ENCODE measurements at regions not wholly inside any gene's neighbourhood (a gene's known extent, or its start where the extent isn't known, plus 50 kb on each side); places are given as distances from the start of the nearest gene placed in this dataset.

- H3K27ac Mint-ChIP-seq: no peak overlapping the region
- no peaks in the 10 kb centered on the region for H3K9me3 Mint-ChIP-seq
- no peak for TF ChIP-seq CTCF (IDR thresholded peaks at IDR 0.05)
Observed at GRCh38 chr22:49636649-49637048, 191.0 kb downstream of the BRD1 start.

GRCh38 chr22:49636214-49636613 is 191.5 kb downstream of the BRD1 start:
- TF ChIP-seq CTCF (IDR thresholded peaks at IDR 0.05): no peak
- Histone ChIP-seq H3K27ac (ENCODE audit: low read length) (no peak overlapping the region), H3K4me1 (ENCODE audit: control insufficient read depth, insufficient read depth, low read length) (peaks cover 3% of the 10 kb centered on the region), H3K4me3 (ENCODE audit: low read length) (no peak overlapping the region), H3K27me3 (ENCODE audit: control insufficient read depth, insufficient read depth, low read length) (no peaks in the 10 kb centered on the region), H3K36me3 (ENCODE audit: control insufficient read depth, insufficient read depth, low read length) (no peaks in the 10 kb centered on the region), H3K9me3 (ENCODE audit: control insufficient read depth, insufficient read depth, low read length) (no peaks in the 10 kb centered on the region)
- Mint-ChIP-seq H3K27ac (no peak overlapping the region), H3K9me3 (no peaks in the 10 kb centered on the region), H3K4me3 (no peak overlapping the region), H3K27me3 (ENCODE audit: low read depth in 2 of 2) (no peaks in the 10 kb centered on the region), H3K36me3 (no peaks in the 10 kb centered on the region), H3K4me1 (peaks cover 0 to 22% of the 10 kb centered on the region in 2 donors)
- no peak for ATAC-seq
- WGBS (ENCODE audit: insufficient coverage): 91% methylated on average over 10 of the region's 10 CpGs
- DNase-seq: no peak
- intact Hi-C loops (cut with micrococcal nuclease): no loop called here

More at GRCh38 chr22:49636649-49637048, 191.0 kb downstream of the BRD1 start:
- no peak overlapping the region for H3K4me3 ChIP-seq (ENCODE audit: low read length)
- no peaks in the 10 kb centered on the region for H3K36me3 ChIP-seq (ENCODE audit: control insufficient read depth, insufficient read depth, low read length)
- no peak for ATAC-seq
- no peak for DNase-seq
- H3K4me1 ChIP-seq (ENCODE audit: control insufficient read depth, insufficient read depth, low read length): peaks cover 3% of the 10 kb centered on the region
- no peaks in the 10 kb centered on the region for H3K27me3 ChIP-seq (ENCODE audit: control insufficient read depth, insufficient read depth, low read length)
- intact Hi-C loops (cut with micrococcal nuclease): no loop called here
- 95% methylated on average over 17 of the region's 17 CpGs for WGBS (ENCODE audit: insufficient coverage)
- Mint-ChIP-seq H3K36me3 (no peaks in the 10 kb centered on the region), H3K4me3 (no peak overlapping the region), H3K4me1 (peaks cover 0 to 22% of the 10 kb centered on the region in 2 donors), H3K27me3 (ENCODE audit: low read depth in 2 of 2) (no peaks in the 10 kb centered on the region)
- H3K9me3 ChIP-seq (ENCODE audit: control insufficient read depth, insufficient read depth, low read length): no peaks in the 10 kb centered on the region
- no peak overlapping the region for H3K27ac ChIP-seq (ENCODE audit: low read length)

GRCh38 chr22:49634006-49634772 is 193.5 kb downstream of the BRD1 start:
- no peaks in the 10 kb centered on the region for H3K27me3 ChIP-seq (ENCODE audit: control insufficient read depth, insufficient read depth, low read length)
- DNase-seq: no peak
- no peak for ATAC-seq
- H3K4me1 ChIP-seq (ENCODE audit: control insufficient read depth, insufficient read depth, low read length): peaks cover 3% of the 10 kb centered on the region
- TF ChIP-seq CTCF (IDR thresholded peaks at IDR 0.05): no peak
- no peaks in the 10 kb centered on the region for H3K9me3 Mint-ChIP-seq
- intact Hi-C loops (cut with micrococcal nuclease): no loop called here
- no peaks in the 10 kb centered on the region for H3K36me3 ChIP-seq (ENCODE audit: control insufficient read depth, insufficient read depth, low read length)
- H3K4me3 ChIP-seq (ENCODE audit: low read length): no peak overlapping the region
- no peak overlapping the region for H3K27ac Mint-ChIP-seq
- no peaks in the 10 kb centered on the region for H3K27me3 Mint-ChIP-seq (ENCODE audit: low read depth in 2 of 2)
- no peaks in the 10 kb centered on the region for H3K36me3 Mint-ChIP-seq
- H3K4me1 Mint-ChIP-seq: peaks cover 0 to 20% of the 10 kb centered on the region in 2 donors
- no peak overlapping the region for H3K4me3 Mint-ChIP-seq
- 90% methylated on average over 16 of the region's 22 CpGs for WGBS (ENCODE audit: insufficient coverage)
- no peak overlapping the region for H3K27ac ChIP-seq (ENCODE audit: low read length)
- H3K9me3 ChIP-seq (ENCODE audit: control insufficient read depth, insufficient read depth, low read length): no peaks in the 10 kb centered on the region

- no peaks in the 10 kb centered on the region for H3K36me3 ChIP-seq (ENCODE audit: control insufficient read depth, insufficient read depth, low read length)
- DNase-seq (no peak), ATAC-seq (no peak)
- peaks cover 6 to 27% of the 10 kb centered on the region in 2 donors for H3K4me1 Mint-ChIP-seq
- H3K4me3 Mint-ChIP-seq: no peak overlapping the region
- H3K27me3 Mint-ChIP-seq (ENCODE audit: low read depth in 2 of 2): no peaks in the 10 kb centered on the region
- TF ChIP-seq CTCF (IDR thresholded peaks at IDR 0.05): no peak
- H3K9me3 Mint-ChIP-seq: no peaks in the 10 kb centered on the region
- intact Hi-C loops (cut with micrococcal nuclease): no loop called here
- no peaks in the 10 kb centered on the region for H3K36me3 Mint-ChIP-seq
- no peak overlapping the region for H3K27ac Mint-ChIP-seq
- H3K4me1 ChIP-seq (ENCODE audit: control insufficient read depth, insufficient read depth, low read length): peaks cover 3% of the 10 kb centered on the region
- no peak overlapping the region for H3K4me3 ChIP-seq (ENCODE audit: low read length)
- no peak overlapping the region for H3K27ac ChIP-seq (ENCODE audit: low read length)
- H3K27me3 ChIP-seq (ENCODE audit: control insufficient read depth, insufficient read depth, low read length): no peaks in the 10 kb centered on the region
- H3K9me3 ChIP-seq (ENCODE audit: control insufficient read depth, insufficient read depth, low read length): no peaks in the 10 kb centered on the region
- 83% methylated on average over 12 of the region's 12 CpGs for WGBS (ENCODE audit: insufficient coverage)
Observed at GRCh38 chr22:49633010-49633324, 194.7 kb downstream of the BRD1 start.
